Hematopoietic multipotent progenitor cell treated with erythropoietin and hydrocortisone succinate and interleukin-3 and kit ligand, for 8 days (in vitro differentiated cells): ENCODE measurements at regions not wholly inside any gene's neighbourhood (a gene's known extent, or its start where the extent isn't known, plus 50 kb on each side); places are given as distances from the start of the nearest gene placed in this dataset.

Experiments used
- DNase-seq: peaks from one replicate; pipeline ENCODE4 v3.0.0-alpha.2; 2015

GRCh38 chr20:59438201-59438600 is 137.8 kb downstream of the EDN3 start:
- no peak for DNase-seq

DNA sequence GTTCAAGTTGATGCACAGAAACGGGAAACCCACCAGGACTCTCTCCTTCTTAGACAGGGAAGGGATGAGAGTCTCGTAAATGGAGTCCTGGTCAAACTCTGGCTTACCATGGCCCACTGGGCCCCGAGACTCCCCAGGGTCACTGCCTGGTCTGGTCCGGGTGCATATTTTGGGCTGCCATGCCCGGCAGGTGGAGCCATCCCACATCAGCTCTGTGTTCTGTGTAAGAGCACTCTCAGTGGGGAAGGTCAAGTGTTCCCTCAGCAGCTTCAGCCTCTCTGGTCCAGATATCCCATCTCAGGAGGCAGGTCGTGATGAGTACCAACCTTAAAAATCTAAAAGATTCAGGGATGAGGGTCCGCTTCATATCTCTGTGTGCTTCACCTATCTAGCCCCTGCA is 138.8 kb downstream of the EDN3 start:
- no peak for DNase-seq

DNA sequence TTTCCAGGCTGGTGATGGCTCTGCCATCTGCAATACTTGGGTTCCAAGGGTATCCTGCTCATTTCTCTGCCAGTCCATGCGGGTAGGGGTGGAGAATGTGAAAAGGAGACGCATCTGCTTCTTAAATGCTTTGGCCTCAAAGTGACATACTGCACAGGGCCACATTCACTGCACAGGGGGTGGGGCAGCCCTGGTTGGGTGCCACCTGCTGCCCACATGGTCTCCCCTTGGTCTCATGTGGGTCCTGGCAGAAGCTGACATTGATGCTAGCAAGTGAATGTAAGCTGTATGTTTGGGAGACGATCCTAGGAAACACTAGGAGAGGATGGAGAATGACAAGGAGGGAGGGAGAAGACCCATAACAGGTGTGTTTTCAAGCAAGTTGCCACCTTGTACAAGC is 140.9 kb downstream of the EDN3 start:
- DNase-seq: no peak

DNA sequence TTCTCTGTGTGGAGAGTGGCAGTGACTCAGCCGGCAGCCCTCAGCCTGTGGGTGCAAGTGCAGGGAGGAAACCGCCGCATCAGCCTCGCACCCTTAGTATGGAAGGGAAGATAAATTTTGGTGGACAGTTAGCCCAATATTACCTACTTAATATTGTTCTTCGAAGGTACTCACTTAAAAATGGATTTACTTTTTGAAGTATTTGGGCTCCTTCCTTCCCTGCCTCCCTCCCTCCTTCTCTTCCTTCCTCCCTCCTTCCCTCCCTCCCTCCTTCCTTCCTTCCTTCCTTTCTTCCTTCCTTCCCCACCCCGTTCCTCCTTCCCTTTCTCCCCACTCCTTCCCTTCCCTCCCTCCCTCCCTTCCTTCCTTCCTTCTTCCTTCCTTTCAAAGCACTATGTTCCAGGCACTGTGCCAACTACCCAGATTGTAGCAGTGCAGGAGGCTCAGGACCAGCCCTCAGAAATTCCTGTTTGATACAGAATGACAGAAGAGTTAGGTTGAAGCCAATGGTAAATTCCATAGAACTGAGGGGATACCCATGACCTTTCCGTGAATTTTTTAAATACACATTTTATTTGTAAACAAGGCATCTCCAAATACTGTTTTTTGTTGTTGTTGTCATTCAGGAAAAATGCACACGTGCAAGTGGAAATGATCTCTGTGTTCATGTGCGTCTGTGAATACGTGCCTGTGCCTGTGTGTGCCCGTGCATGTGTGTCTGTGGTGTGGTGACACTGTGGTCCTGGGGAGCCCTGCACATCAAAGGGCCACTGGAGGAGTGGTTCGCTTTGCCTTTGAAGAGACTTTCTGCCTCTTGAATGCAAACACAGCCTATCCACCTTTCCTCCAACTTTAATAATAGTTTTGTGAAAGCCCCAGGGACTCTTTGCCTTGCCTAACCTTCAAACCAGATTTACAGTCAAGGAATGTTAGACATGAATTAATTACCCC is 141.7 kb downstream of the EDN3 start:
- DNase-seq: no peak

- no peak for DNase-seq
These were observed 143.1 kb downstream of the EDN3 start for GRCh38 chr20:59443550-59443949.

DNA sequence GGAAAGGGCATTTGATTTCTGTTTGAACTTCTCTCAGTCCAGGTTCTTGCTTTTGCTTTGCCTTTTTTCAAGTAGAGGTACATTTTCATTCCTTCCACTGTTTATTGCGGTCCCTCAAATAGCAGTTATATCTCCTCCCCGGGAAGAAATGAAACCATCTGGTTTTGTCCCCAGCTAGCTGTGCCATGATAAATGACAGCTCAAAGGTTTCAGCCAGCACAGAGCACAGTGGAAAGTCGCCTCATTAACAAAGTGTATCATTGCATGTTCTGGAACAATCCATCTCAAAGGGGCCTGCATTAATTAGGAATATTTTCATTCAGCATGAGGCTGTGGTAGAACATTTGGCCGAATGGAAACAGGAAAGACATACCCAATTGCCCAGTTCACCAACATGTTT is 146.0 kb downstream of the EDN3 start:
- DNase-seq: no peak

GRCh38 chr20:59448196-59448595 is 147.8 kb downstream of the EDN3 start:
- DNase-seq: no peak

- DNase-seq: no peak
These were observed 148.5 kb downstream of the EDN3 start for GRCh38 chr20:59448851-59449444.

DNA sequence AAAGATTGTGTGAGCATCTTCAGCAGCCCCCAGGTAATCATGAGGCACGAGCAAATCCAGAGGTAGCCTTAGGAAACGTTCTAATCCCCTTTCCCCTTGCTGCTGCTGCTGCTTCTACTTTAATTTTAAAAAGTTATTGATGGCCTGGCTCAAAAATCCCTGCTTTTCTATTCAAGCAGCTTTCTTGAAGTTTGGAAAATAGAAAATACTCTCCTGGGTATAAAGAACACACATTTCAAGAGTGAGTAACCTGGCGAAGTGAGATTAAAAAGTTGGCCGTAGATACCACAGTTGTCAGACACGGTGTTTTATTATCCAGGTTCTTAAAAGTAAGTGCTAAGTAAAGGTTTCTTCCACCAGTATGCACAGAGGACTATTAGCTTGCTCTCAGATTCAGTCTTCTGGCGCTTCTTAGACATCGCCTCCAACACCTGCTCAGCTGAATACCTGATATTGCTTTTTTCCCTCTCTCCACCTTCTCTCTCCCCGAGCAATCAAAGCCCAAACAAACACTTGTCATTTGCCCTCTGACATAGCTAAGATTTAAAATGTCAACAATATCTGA is 150.7 kb downstream of the EDN3 start:
- DNase-seq: no peak

- DNase-seq: no peak
These were observed 151.2 kb downstream of the EDN3 start for GRCh38 chr20:59451641-59452040.

- no peak for DNase-seq
These were observed 151.5 kb upstream of the PHACTR3 start for GRCh38 chr20:59452856-59453255.

- DNase-seq: no peak
These were observed 150.4 kb upstream of the PHACTR3 start for GRCh38 chr20:59453759-59454560.

- no peak for DNase-seq
These were observed 148.7 kb upstream of the PHACTR3 start for GRCh38 chr20:59455402-59456341.

DNA sequence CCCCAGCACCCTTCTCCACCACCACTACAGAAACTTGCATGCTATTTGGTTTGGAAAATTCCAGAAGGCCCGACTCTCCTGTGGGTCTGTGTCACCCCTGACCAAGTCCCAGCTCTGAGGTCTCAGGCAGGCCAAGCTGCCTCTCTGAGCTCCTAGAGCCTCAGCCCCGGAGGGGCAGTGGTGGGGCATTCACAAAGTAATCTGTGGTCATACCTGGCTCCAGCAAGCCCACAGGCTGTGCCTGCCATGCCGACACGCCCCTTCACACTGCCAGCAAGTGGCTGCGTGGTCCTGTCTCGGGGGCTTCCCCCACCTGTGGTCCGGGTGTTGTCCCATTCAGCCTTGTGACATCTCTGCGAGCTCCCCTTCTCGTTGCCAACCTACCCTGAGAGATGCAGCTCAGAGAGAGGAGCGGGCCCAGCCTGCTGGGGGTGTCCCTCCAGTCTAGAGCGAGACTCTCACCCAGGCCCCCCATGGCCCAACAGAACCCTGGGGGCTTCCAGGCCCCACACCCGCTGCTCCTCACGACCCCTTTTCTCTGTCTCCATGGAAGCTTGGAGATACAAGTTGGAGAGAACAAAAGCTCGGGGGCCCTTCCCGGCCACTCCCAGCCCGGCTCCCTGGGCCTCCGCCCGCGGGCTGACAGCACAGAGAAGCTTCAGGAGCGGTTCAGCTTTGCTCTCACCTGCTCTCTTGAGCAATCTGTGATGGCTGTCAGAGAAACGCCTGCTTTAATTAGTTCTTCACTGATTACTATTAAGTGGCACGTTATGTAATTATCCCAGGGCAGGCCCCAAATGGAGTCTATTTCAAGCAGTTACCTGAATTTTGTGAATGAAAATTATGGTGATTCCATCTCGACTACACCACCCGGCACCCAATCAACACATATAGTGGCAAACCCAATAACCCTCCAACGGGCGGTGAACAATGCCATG is 147.7 kb upstream of the PHACTR3 start:
- no peak for DNase-seq

DNA sequence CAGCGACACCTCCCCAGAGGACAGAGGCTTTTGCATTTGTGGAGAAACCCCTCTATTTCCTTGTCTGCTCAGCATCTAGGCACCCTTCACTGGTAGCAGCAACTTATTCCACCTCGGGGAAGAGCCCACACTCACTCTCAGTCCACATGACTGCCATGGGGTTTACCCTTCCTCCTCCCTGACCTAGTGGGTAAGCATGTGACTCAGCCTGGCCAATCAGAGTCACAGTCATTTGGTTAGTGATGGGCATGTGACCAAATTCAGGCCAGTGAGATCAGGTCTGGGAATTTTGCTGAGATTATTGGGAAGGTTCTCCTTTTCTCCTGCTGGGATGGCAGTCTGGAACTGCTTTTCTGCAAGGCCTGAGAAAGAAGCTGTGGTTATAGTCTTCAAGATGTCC is 145.7 kb upstream of the PHACTR3 start:
- no peak for DNase-seq

DNA sequence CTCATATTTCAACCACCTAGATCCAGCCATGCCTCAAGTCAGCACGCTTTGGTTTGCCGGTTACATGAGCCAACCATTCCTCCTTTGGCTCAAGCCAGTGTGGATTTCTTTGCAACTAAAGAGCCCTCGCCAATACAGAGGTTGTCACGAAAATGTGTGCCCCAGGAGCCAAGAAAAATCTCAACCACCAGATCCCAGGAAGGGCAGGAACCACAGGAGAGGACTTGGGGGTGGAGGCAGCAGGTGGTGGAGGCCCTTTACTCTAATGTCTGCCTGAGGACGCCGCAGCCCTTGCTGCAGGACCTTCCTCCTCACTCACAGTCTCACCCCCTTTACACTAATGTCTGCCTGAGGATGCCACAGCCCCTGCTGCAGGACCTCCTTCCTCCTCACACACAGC is 144.8 kb upstream of the PHACTR3 start:
- DNase-seq: no peak

GRCh38 chr20:59460352-59460751 is 144.0 kb upstream of the PHACTR3 start:
- no peak for DNase-seq

GRCh38 chr20:59461526-59461925 is 142.8 kb upstream of the PHACTR3 start:
- no peak for DNase-seq

DNA sequence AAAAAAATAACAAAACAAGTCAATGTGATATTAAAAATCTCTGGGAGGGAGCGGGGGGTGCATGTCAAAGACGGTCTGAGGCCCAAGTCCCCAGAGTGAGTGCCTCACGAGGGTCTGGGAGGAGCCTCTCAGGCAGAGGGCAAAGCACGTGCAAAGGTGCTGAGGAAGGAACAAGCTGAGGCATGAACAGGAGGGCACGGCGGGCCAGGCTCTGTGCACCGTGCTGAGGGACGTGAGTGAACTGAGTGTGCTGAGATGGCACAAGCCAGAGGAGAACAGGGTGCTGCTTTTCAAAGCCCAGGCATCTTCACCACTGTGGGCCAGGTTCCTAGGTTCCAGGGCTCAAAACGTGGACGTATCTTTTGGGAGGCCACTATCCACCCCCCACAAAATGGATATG is 142.1 kb upstream of the PHACTR3 start:
- no peak for DNase-seq

GRCh38 chr20:59463541-59463940 is 140.8 kb upstream of the PHACTR3 start:
- DNase-seq: no peak
